HEK293 (cell line): ENCODE measurements at regions not wholly inside any gene's neighbourhood (a gene's known extent, or its start where the extent isn't known, plus 50 kb on each side); places are given as distances from the start of the nearest gene placed in this dataset.

Source experiments
- CTCF ChIA-PET: fragments of 350-600 bp; formaldehyde crosslinking; extraction: SDS; loops from one replicate; lab custom pipeline; 2021; ENCODE audit warnings: antibody characterized with exemption; lab: Yijun Ruan, JAX
- POLR2A ChIA-PET: fragments of 300-600 bp; formaldehyde crosslinking; extraction: SDS; loops from one replicate; lab custom pipeline; 2020; ENCODE audit warnings: antibody characterized with exemption, inconsistent platforms; lab: Yijun Ruan, JAX
- H3K27ac ChIP-seq: fragments of 200-500 bp; sonication (Bioruptor generic); 2 replicates; pipeline ENCODE4 v1.5.1; 2014; ENCODE audit warnings: low read depth, low read length, control low read depth, inconsistent platforms; ENCODE audit errors: extremely low read depth
- H3K36me3 ChIP-seq, 2 experiments: fragments of 200-500 bp in 1 of 2; sonication (Bioruptor generic) in 1 of 2; 1 replicate in 1 of 2; 2 replicates in 1 of 2; pipeline ENCODE4 v1.5.1; 2014 to 2017; ENCODE audit warnings: inconsistent platforms in 2 of 2, low read length in 2 of 2; ENCODE audit not compliant: control insufficient read depth in 2 of 2, insufficient read depth in 1 of 2
- H3K4me1 ChIP-seq: fragments of 200-500 bp; sonication (Bioruptor generic); 2 replicates; pipeline ENCODE4 v1.5.1; 2014; ENCODE audit warnings: mild to moderate bottlenecking, low read length, inconsistent platforms; ENCODE audit not compliant: control insufficient read depth, insufficient read depth
- H3K4me3 ChIP-seq: 2 replicates; pipeline ENCODE4 v1.5.1; 2011; ENCODE audit warnings: low read depth, mild to moderate bottlenecking, control low read depth, low read length, moderate library complexity
- H3K9me3 ChIP-seq: fragments of 200-500 bp; sonication (Bioruptor generic); 2 replicates; pipeline ENCODE4 v1.5.1; 2014; ENCODE audit warnings: low read depth, low read length, inconsistent platforms; ENCODE audit not compliant: control insufficient read depth, insufficient read depth
- CTCF ChIP-seq: fragments of 450-650 bp; formaldehyde crosslinking; IDR thresholded peaks from 2 replicates; pipeline ENCODE4 v1.5.1; 2016; ENCODE audit warnings: missing biosample characterization, missing genetic modification characterization
- GLI2 ChIP-seq: fragments of 450-650 bp; formaldehyde crosslinking; IDR thresholded peaks from 2 replicates; pipeline ENCODE4; 2017; ENCODE audit warnings: missing biosample characterization, missing genetic modification characterization, low read depth, borderline replicate concordance
- GLIS1 ChIP-seq: fragments of 450-650 bp; formaldehyde crosslinking; IDR thresholded peaks from 2 replicates; pipeline ENCODE4 v1.5.1; 2016; ENCODE audit warnings: missing biosample characterization, missing genetic modification characterization
- PRDM10 ChIP-seq: fragments of 450-650 bp; formaldehyde crosslinking; IDR thresholded peaks from 2 replicates; pipeline ENCODE4 v1.5.1; 2016; ENCODE audit warnings: missing biosample characterization, missing genetic modification characterization
- REST ChIP-seq: fragments of 450-650 bp; formaldehyde crosslinking; IDR thresholded peaks from 2 replicates; pipeline ENCODE4 v1.5.1; 2016; ENCODE audit warnings: missing biosample characterization, missing genetic modification characterization
- SETDB1 ChIP-seq: IDR thresholded peaks from one replicate; pipeline ENCODE4 v1.6.1; 2017; ENCODE audit warnings: mild to moderate bottlenecking, low read length, moderate library complexity, mixed read lengths; ENCODE audit not compliant: insufficient read length
- ZNF10 ChIP-seq: fragments of 450-650 bp; formaldehyde crosslinking; IDR thresholded peaks from 2 replicates; pipeline ENCODE4 v1.5.1; 2017; ENCODE audit warnings: missing biosample characterization, missing genetic modification characterization
- ZNF19 ChIP-seq: fragments of 450-650 bp; formaldehyde crosslinking; IDR thresholded peaks from 2 replicates; pipeline ENCODE4; 2016; ENCODE audit warnings: missing biosample characterization, missing genetic modification characterization, low read depth
- ZNF2 ChIP-seq: fragments of 450-650 bp; formaldehyde crosslinking; IDR thresholded peaks from 2 replicates; pipeline ENCODE4 v1.5.1; 2016; ENCODE audit warnings: missing biosample characterization, missing genetic modification characterization
- ZNF223 ChIP-seq: fragments of 450-650 bp; formaldehyde crosslinking; IDR thresholded peaks from 2 replicates; pipeline ENCODE4 v1.5.1; 2016; ENCODE audit warnings: missing biosample characterization, missing genetic modification characterization
- ZNF23 ChIP-seq: fragments of 450-650 bp; formaldehyde crosslinking; IDR thresholded peaks from 2 replicates; pipeline ENCODE4 v1.5.1; 2016; ENCODE audit warnings: missing biosample characterization, missing genetic modification characterization, borderline replicate concordance
- ZNF239 ChIP-seq: fragments of 450-650 bp; formaldehyde crosslinking; IDR thresholded peaks from 2 replicates; pipeline ENCODE4 v1.5.1; 2016; ENCODE audit warnings: missing biosample characterization, missing genetic modification characterization
- ZNF266 ChIP-seq: fragments of 450-650 bp; formaldehyde crosslinking; IDR thresholded peaks from 2 replicates; pipeline ENCODE4 v1.5.1; 2016; ENCODE audit warnings: missing biosample characterization, missing genetic modification characterization, low read depth
- ZNF311 ChIP-seq: fragments of 450-650 bp; formaldehyde crosslinking; IDR thresholded peaks from 2 replicates; pipeline ENCODE4 v1.5.1; 2017; ENCODE audit warnings: missing biosample characterization, missing genetic modification characterization, borderline replicate concordance
- ZNF555 ChIP-seq: fragments of 450-650 bp; formaldehyde crosslinking; conservative IDR thresholded peaks from 2 replicates; pipeline ENCODE4 v1.5.1; 2017; ENCODE audit warnings: missing biosample characterization, mild to moderate bottlenecking, missing genetic modification characterization, inconsistent platforms
- ZNF571 ChIP-seq: fragments of 450-650 bp; formaldehyde crosslinking; IDR thresholded peaks from 2 replicates; pipeline ENCODE4 v1.5.0; 2017; ENCODE audit warnings: missing biosample characterization, missing genetic modification characterization
- ZNF610 ChIP-seq: fragments of 450-650 bp; formaldehyde crosslinking; IDR thresholded peaks from 2 replicates; pipeline ENCODE4 v1.5.1; 2016; ENCODE audit warnings: missing biosample characterization, missing genetic modification characterization, borderline replicate concordance
- ZNF692 ChIP-seq: fragments of 450-650 bp; formaldehyde crosslinking; IDR thresholded peaks from 2 replicates; pipeline ENCODE4 v1.5.1; 2016; ENCODE audit warnings: missing biosample characterization, missing genetic modification characterization
- ZNF704 ChIP-seq: fragments of 450-650 bp; formaldehyde crosslinking; IDR thresholded peaks from 2 replicates; pipeline ENCODE4 v1.5.1; 2016; ENCODE audit warnings: missing biosample characterization, missing genetic modification characterization
- ZSCAN23 ChIP-seq: fragments of 450-650 bp; formaldehyde crosslinking; IDR thresholded peaks from 2 replicates; pipeline ENCODE4 v1.5.1; 2016; ENCODE audit warnings: missing biosample characterization, missing genetic modification characterization

GRCh38 chr2:189372688-189373257 lies 68.5 kb upstream of the WDR75 start:
- H3K36me3 ChIP-seq, result no peaks in the 10 kb centered on the region
- POLR2A ChIA-PET, result no interaction called here
- TF ChIP-seq SETDB1 (no peak), ZNF223 (tag by site-specific recombination) (no peak), ZNF19 (tag by site-specific recombination) (no peak), PRDM10 (tag by site-specific recombination) (no peak), ZNF266 (tag by site-specific recombination) (no peak), ZNF10 (no peak), ZSCAN23 (tag by site-specific recombination) (no peak), ZNF704 (tag by site-specific recombination) (no peak), REST (no peak), ZNF692 (tag by site-specific recombination) (no peak), ZNF239 (tag by site-specific recombination) (no peak)
- TF ChIP-seq, all 188 proteins: peak for 0
- H3K9me3 ChIP-seq, result no peaks in the 10 kb centered on the region
- CTCF ChIA-PET, result no interaction called here
- H3K4me1 ChIP-seq, result no peaks in the 10 kb centered on the region
- H3K4me3 ChIP-seq, result no peak overlapping the region
- no peak overlapping the region for H3K27ac ChIP-seq

GRCh38 chr2:189374481-189374880 lies 66.8 kb upstream of the WDR75 start:
- CTCF ChIA-PET, result no interaction called here
- Histone ChIP-seq H3K36me3 (no peaks in the 10 kb centered on the region), H3K4me3 (no peak overlapping the region), H3K4me1 (0 out of 2 replicates have a peak, but pooled peaks cover 3% of the 10 kb centered on the region), H3K9me3 (no peaks in the 10 kb centered on the region), H3K27ac (no peak overlapping the region)
- POLR2A ChIA-PET, result no interaction called here
- no peak for TF ChIP-seq GLI2 (tag by site-specific recombination)
- TF ChIP-seq GLIS1 (tag by site-specific recombination), result no peak
- no peak for TF ChIP-seq ZNF555 (tag by site-specific recombination)
- no peak for TF ChIP-seq ZNF610 (tag by site-specific recombination)
- no peak for TF ChIP-seq ZNF571 (tag by site-specific recombination)
- no peak for TF ChIP-seq ZNF2 (tag by site-specific recombination)
- no peak for TF ChIP-seq ZNF311 (tag by site-specific recombination)
- no peak for TF ChIP-seq ZNF23 (tag by site-specific recombination)
- TF ChIP-seq CTCF (tag by site-specific recombination), result no peak
